ENCODE measurements at regions not wholly inside any gene's neighbourhood (a gene's known extent, or its start where the extent isn't known, plus 50 kb on each side); places are given as distances from the start of the nearest gene placed in this dataset.

- peaks cover 1% of the 10 kb centered on the region for H3K9me3 Mint-ChIP-seq
- TF ChIP-seq CTCF (IDR thresholded peaks at IDR 0.05): no peak
- CTCF ChIA-PET: no interaction called here
- intact Hi-C loops (cut with micrococcal nuclease): no loop called here
- H3K27ac Mint-ChIP-seq: no peak overlapping the region
- no peak overlapping the region for H3K4me3 Mint-ChIP-seq
- no peaks in the 10 kb centered on the region for H3K27me3 Mint-ChIP-seq
- ATAC-seq: no peak
- POLR2A ChIA-PET: interaction anchor here (0.7 kb wide), 1 partner anchor 185 kb away, joined by 5 read pairs; no protein-coding TSS in a partner anchor
- no peaks in the 10 kb centered on the region for H3K36me3 Mint-ChIP-seq (ENCODE audit: low read depth)
- no peak for DNase-seq
- no peaks in the 10 kb centered on the region for H3K4me1 Mint-ChIP-seq (ENCODE audit: low read depth)
Measured at GRCh38 chr2:8043295-8043694, 638.6 kb upstream of the ID2 start.

GRCh38 chr2:8044046-8044594, 637.7 kb upstream of the ID2 start:
- CTCF ChIA-PET: no interaction called here
- Mint-ChIP-seq H3K9me3 (peaks cover 1% of the 10 kb centered on the region), H3K27me3 (no peaks in the 10 kb centered on the region), H3K27ac (no peak overlapping the region), H3K4me3 (no peak overlapping the region), H3K4me1 (ENCODE audit: low read depth) (no peaks in the 10 kb centered on the region), H3K36me3 (ENCODE audit: low read depth) (no peaks in the 10 kb centered on the region)
- no peak for ATAC-seq
- intact Hi-C loops (cut with micrococcal nuclease): no loop called here
- TF ChIP-seq CTCF (IDR thresholded peaks at IDR 0.05): no peak
- DNase-seq: no peak
- POLR2A ChIA-PET: no interaction called here

GRCh38 chr2:8045081-8045614, 636.7 kb upstream of the ID2 start:
- Mint-ChIP-seq H3K4me3 (no peak overlapping the region), H3K27me3 (no peaks in the 10 kb centered on the region), H3K27ac (no peak overlapping the region), H3K4me1 (ENCODE audit: low read depth) (peaks cover 8% of the 10 kb centered on the region), H3K9me3 (peaks cover 1% of the 10 kb centered on the region), H3K36me3 (ENCODE audit: low read depth) (no peaks in the 10 kb centered on the region)
- POLR2A ChIA-PET: no interaction called here
- CTCF ChIA-PET: no interaction called here
- TF ChIP-seq CTCF (IDR thresholded peaks at IDR 0.05): no peak
- ATAC-seq (no peak), DNase-seq (no peak)
- intact Hi-C loops (cut with micrococcal nuclease): no loop called here

GRCh38 chr2:8046849-8047248, 635.0 kb upstream of the ID2 start:
- no peak for TF ChIP-seq CTCF (IDR thresholded peaks at IDR 0.05)
- ChIA-PET POLR2A (no interaction called here), CTCF (no interaction called here)
- H3K27ac Mint-ChIP-seq: no peak overlapping the region
- ATAC-seq (no peak), DNase-seq (no peak)
- intact Hi-C loops (cut with micrococcal nuclease): no loop called here
- H3K27me3 Mint-ChIP-seq: no peaks in the 10 kb centered on the region
- H3K9me3 Mint-ChIP-seq: peaks cover 4% of the 10 kb centered on the region
- peaks cover 18% of the 10 kb centered on the region for H3K4me1 Mint-ChIP-seq (ENCODE audit: low read depth)
- H3K36me3 Mint-ChIP-seq (ENCODE audit: low read depth): no peaks in the 10 kb centered on the region
- H3K4me3 Mint-ChIP-seq: no peak overlapping the region

- H3K9me3 Mint-ChIP-seq: peaks cover 4% of the 10 kb centered on the region
- DNase-seq (no peak), ATAC-seq (no peak)
- ChIA-PET CTCF (interaction anchor here (1.1 kb wide), 1 partner anchor 632 kb away, joined by 3 read pairs; no protein-coding TSS in a partner anchor), POLR2A (no interaction called here)
- intact Hi-C loops (cut with micrococcal nuclease): no loop called here
- H3K4me3 Mint-ChIP-seq: no peak overlapping the region
- H3K36me3 Mint-ChIP-seq (ENCODE audit: low read depth): no peaks in the 10 kb centered on the region
- H3K27me3 Mint-ChIP-seq: no peaks in the 10 kb centered on the region
- no peak overlapping the region for H3K27ac Mint-ChIP-seq
- H3K4me1 Mint-ChIP-seq (ENCODE audit: low read depth): peaks cover 23% of the 10 kb centered on the region
- TF ChIP-seq CTCF (IDR thresholded peaks at IDR 0.05): no peak
Measured at GRCh38 chr2:8049176-8049575, 632.7 kb upstream of the ID2 start.
